Naive thymus-derived CD4-positive, alpha-beta T cell (primary cell): ENCODE measurements at regions not wholly inside any gene's neighbourhood (a gene's known extent, or its start where the extent isn't known, plus 50 kb on each side); places are given as distances from the start of the nearest gene placed in this dataset.
A peak's percentile ranks its signal among the peaks of the same experiment; 100 is the strongest.

Source experiments
- ATAC-seq: fragments of 150-1000 bp; cut with Tn5 transposase; 2 replicates; pipeline ENCODE4 v1.10.0; 2021; ENCODE audit warnings: mild to moderate bottlenecking, moderate library complexity
- CTCF ChIA-PET: fragments of 350-600 bp; sonication (Branson Sonifier 250); formaldehyde crosslinking; loops from one replicate; lab custom pipeline; 2021; ENCODE audit warnings: antibody characterized with exemption; lab: Charles Lee
- POLR2A ChIA-PET: fragments of 350-600 bp; sonication (Branson Sonifier 250); formaldehyde crosslinking; loops from one replicate; lab custom pipeline; 2021; ENCODE audit warnings: antibody characterized with exemption, inconsistent platforms; lab: Charles Lee
- DNase-seq, 9 donors: peaks; one replicate each; pipeline versions ENCODE4 v3.0.0 to v3.0.0-alpha.2; 2020 to 2022; ENCODE audit warnings: mixed read lengths in 1 of 9
- H3K27ac ChIP-seq: one replicate; pipeline ENCODE4 v1.7.0; 2013; ENCODE audit warnings: mild to moderate bottlenecking, low read depth, low read length, moderate library complexity
- H3K27me3 ChIP-seq, 2 donors: one replicate each; pipeline ENCODE4 v1.7.0; 2013; ENCODE audit warnings: low read length in 2 of 2, mild to moderate bottlenecking in 2 of 2, moderate library complexity in 2 of 2; ENCODE audit not compliant: control insufficient read depth in 2 of 2, insufficient read depth in 2 of 2
- H3K36me3 ChIP-seq, 3 experiments: 1 replicate in 2 of 3; 2 replicates in 1 of 3; pipeline ENCODE4 v1.7.0; 2013; ENCODE audit warnings: low read length in 3 of 3, mild to moderate bottlenecking in 3 of 3, moderate library complexity in 1 of 3; ENCODE audit not compliant: insufficient read depth in 3 of 3, control insufficient read depth in 2 of 3
- H3K4me1 ChIP-seq, 2 donors: one replicate each; pipeline ENCODE4 v1.7.0; 2013; ENCODE audit warnings: low read length in 2 of 2, mild to moderate bottlenecking in 2 of 2, moderate library complexity in 1 of 2; ENCODE audit not compliant: control insufficient read depth in 2 of 2, insufficient read depth in 2 of 2
- H3K4me3 ChIP-seq: 2 replicates; pipeline ENCODE4 v1.7.0; 2013; ENCODE audit warnings: mild to moderate bottlenecking, low read length
- H3K9me3 ChIP-seq, 3 experiments: 1 replicate in 2 of 3; 2 replicates in 1 of 3; pipeline ENCODE4 v1.7.0; 2013; ENCODE audit warnings: low read length in 3 of 3; ENCODE audit not compliant: control insufficient read depth in 2 of 3
- H3K27ac Mint-ChIP-seq, 9 donors: one replicate each; pipeline ENCODE4 v1.8.0; 2020 to 2022; ENCODE audit warnings: mixed read lengths in 9 of 9, mild to moderate bottlenecking in 8 of 9, moderate library complexity in 5 of 9, inconsistent platforms in 2 of 9
- H3K27me3 Mint-ChIP-seq, 5 donors: one replicate each; pipeline ENCODE4 v1.8.0; 2021 to 2022; ENCODE audit warnings: mixed read lengths in 5 of 5, mild to moderate bottlenecking in 1 of 5
- H3K36me3 Mint-ChIP-seq, 5 donors: one replicate each; pipeline ENCODE4 v1.8.0; 2020 to 2022; ENCODE audit warnings: mixed read lengths in 5 of 5, mild to moderate bottlenecking in 3 of 5, inconsistent platforms in 1 of 5
- H3K4me1 Mint-ChIP-seq, 7 donors: one replicate each; pipeline ENCODE4 v1.8.0; 2020 to 2022; ENCODE audit warnings: mixed read lengths in 7 of 7, mild to moderate bottlenecking in 3 of 7, inconsistent platforms in 1 of 7
- H3K4me3 Mint-ChIP-seq, 10 donors: one replicate each; pipeline ENCODE4 v1.8.0; 2020 to 2022; ENCODE audit warnings: mild to moderate bottlenecking in 10 of 10, mixed read lengths in 10 of 10, moderate library complexity in 6 of 10, inconsistent platforms in 2 of 10
- H3K9me3 Mint-ChIP-seq, 11 donors: one replicate each; pipeline ENCODE4 v1.8.0; 2020 to 2022; ENCODE audit warnings: mixed read lengths in 11 of 11, mild to moderate bottlenecking in 4 of 11, inconsistent platforms in 1 of 11, moderate library complexity in 1 of 11
- intact Hi-C, 2 donors: fragments of 100-400 bp; cut with micrococcal nuclease; formaldehyde crosslinking; loops; one replicate each; pipeline ENCODE4 v1.15.1; 2023

DNA sequence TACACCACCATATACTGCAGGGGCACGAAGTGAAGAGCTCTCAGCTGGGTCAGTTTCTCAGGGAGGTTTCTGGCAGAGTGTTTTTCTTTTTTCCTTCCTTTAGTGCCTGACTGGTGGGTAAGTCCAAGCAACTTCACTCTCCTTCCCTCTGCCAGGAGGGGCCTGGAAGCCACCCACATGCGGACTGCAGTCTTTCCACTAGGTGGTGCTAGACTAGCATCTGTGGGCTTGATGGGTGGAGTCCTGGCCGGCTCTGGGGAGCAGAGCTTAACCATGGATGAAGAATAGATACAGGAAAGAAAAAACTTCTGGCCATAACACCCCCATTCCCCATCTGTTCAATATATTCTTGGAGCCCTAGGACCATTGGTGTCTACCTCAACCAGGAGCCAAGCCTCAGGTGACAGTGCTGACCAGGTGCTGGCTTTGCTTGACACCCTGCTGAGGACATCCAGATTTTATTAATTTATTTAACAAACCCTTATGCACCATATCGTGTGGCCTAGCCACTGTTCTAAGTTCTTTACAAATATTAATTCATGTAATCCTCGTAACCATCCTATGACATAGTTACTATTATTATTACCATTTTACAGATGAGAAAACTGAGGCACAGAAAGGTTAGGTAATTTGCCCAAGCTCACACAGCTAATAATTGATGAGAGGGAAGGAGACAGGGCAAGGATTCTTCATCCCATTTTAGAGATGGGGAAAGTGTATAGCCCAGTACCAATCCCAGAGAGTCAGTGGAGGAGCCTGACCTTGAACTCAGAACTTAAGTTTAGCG is 126.7 kb upstream of the CSF3R start:
- Histone ChIP-seq H3K4me1 (peaks cover 0 to 29% of the 10 kb centered on the region in 2 donors), H3K27ac (no peak overlapping the region), H3K36me3 (no peaks in the 10 kb centered on the region), H3K4me3 (no peak overlapping the region), H3K9me3 (no peaks in the 10 kb centered on the region), H3K27me3 (no peaks in the 10 kb centered on the region)
- ChIA-PET CTCF (no interaction called here), POLR2A (no interaction called here)
- DNase-seq (peak in 2 of 9 donors; percentile 7), ATAC-seq (peak; percentile 66)
- Mint-ChIP-seq H3K4me3 (no peak overlapping the region), H3K4me1 (peaks cover 0 to 5% (median 0%) of the 10 kb centered on the region in 7 donors), H3K9me3 (no peaks in the 10 kb centered on the region), H3K36me3 (no peaks in the 10 kb centered on the region), H3K27ac (no peak overlapping the region), H3K27me3 (peaks cover 0 to 13% (median 5%) of the 10 kb centered on the region in 5 donors)
- intact Hi-C loops: no loop called here

DNA sequence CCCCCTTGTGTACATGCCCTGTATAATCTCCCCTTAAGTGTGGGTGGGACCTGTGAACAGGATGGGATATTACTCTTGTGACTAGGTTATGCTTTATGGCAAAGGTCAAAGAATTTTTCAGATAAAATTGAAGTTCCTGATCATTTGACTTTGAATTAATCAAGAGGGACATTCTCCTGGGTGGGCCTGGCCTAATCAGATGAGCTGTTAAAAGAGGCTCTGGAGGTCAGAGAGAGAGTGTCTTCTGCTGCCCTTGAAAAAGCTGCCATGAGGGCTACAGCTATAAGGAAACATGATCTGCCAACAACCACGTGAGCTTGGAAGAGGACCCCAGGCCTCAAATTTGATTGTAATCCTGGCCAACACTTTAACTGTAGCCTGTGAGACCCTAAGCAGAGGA is 125.6 kb upstream of the CSF3R start:
- Histone ChIP-seq H3K36me3 (no peaks in the 10 kb centered on the region), H3K4me1 (peaks cover 0 to 29% of the 10 kb centered on the region in 2 donors), H3K27me3 (no peaks in the 10 kb centered on the region), H3K4me3 (no peak overlapping the region), H3K27ac (no peak overlapping the region), H3K9me3 (no peaks in the 10 kb centered on the region)
- ChIA-PET POLR2A (no interaction called here), CTCF (no interaction called here)
- peaks cover 0 to 13% (median 5%) of the 10 kb centered on the region in 5 donors for H3K27me3 Mint-ChIP-seq
- no peak overlapping the region for H3K4me3 Mint-ChIP-seq
- H3K27ac Mint-ChIP-seq: no peak overlapping the region
- DNase-seq: no peak
- intact Hi-C loops: no loop called here
- no peaks in the 10 kb centered on the region for H3K9me3 Mint-ChIP-seq
- H3K36me3 Mint-ChIP-seq: no peaks in the 10 kb centered on the region
- no peak for ATAC-seq
- H3K4me1 Mint-ChIP-seq: peaks cover 0 to 5% (median 0%) of the 10 kb centered on the region in 7 donors

DNA sequence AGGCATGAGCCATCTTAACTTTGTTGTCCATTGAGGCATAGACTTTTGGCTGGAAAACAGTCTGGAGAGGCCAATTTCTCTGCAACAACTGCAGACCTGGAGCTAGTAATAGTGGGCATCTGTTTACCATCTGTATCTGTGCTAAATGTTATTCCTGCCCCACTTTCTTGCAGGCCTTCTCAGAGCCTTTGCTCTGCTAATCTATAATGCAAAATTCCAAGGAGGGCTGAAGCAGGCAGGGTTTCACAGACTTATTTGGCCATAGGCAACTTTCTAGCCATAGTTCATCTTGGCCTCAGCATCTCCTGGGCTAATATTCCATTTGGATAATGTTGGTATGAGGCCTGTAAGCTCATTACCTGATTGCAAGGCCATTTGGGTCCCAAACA is 124.5 kb upstream of the CSF3R start:
- no peak overlapping the region for H3K4me3 Mint-ChIP-seq
- H3K4me1 ChIP-seq: peaks cover 0 to 29% of the 10 kb centered on the region in 2 donors
- no peaks in the 10 kb centered on the region for H3K36me3 ChIP-seq
- intact Hi-C loops: no loop called here
- peaks cover 0 to 3% (median 0%) of the 10 kb centered on the region in 11 donors for H3K9me3 Mint-ChIP-seq
- no peak overlapping the region for H3K27ac ChIP-seq
- ChIA-PET POLR2A (no interaction called here), CTCF (no interaction called here)
- H3K27me3 Mint-ChIP-seq: peaks cover 0 to 21% (median 9%) of the 10 kb centered on the region in 5 donors
- no peak overlapping the region for H3K27ac Mint-ChIP-seq
- H3K36me3 Mint-ChIP-seq: no peaks in the 10 kb centered on the region
- no peak overlapping the region for H3K4me3 ChIP-seq
- no peaks in the 10 kb centered on the region for H3K27me3 ChIP-seq
- H3K4me1 Mint-ChIP-seq: peaks cover 0 to 5% (median 0%) of the 10 kb centered on the region in 7 donors
- DNase-seq: no peak
- ATAC-seq: no peak
- no peaks in the 10 kb centered on the region for H3K9me3 ChIP-seq

DNA sequence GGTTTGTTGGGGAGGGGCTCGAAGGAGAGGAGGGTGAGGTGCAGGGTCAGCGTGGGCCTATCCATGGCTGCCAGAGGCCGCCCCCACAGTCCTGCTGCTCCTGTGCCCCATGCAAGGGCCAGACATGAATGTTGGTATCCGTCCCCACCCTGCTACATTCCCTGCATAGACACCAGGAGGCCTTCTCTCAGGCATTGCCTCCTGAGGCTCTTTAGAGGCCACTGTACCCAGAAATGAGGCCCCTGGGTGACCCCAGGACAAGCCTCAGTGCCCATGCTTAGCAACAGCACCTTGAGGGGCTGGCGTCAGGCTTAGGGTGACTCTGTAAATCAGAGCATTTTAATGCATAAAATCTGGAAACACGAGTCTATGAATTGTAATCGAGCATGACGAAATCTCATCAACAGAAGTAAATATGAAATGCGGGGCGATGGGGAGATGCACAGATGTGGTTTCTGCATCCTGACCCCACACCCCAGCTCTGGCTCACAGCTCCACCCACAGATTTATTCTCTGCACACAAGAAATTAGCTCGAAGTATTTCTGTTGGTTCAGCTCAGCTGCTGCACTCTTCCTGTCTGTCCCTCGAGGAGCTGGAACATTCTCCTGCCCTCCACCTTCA is 124.0 kb upstream of the CSF3R start:
- peaks cover 0 to 21% (median 9%) of the 10 kb centered on the region in 5 donors for H3K27me3 Mint-ChIP-seq
- intact Hi-C loops: no loop called here
- Histone ChIP-seq H3K9me3 (no peaks in the 10 kb centered on the region), H3K27me3 (no peaks in the 10 kb centered on the region), H3K36me3 (no peaks in the 10 kb centered on the region), H3K27ac (no peak overlapping the region), H3K4me3 (no peak overlapping the region), H3K4me1 (peaks cover 0 to 29% of the 10 kb centered on the region in 2 donors)
- ATAC-seq (peak; percentile 42), DNase-seq (no peak)
- H3K36me3 Mint-ChIP-seq: no peaks in the 10 kb centered on the region
- POLR2A ChIA-PET: no interaction called here
- no peak overlapping the region for H3K4me3 Mint-ChIP-seq
- peaks cover 0 to 3% (median 0%) of the 10 kb centered on the region in 11 donors for H3K9me3 Mint-ChIP-seq
- H3K27ac Mint-ChIP-seq: no peak overlapping the region
- CTCF ChIA-PET: no interaction called here
- H3K4me1 Mint-ChIP-seq: peaks cover 0 to 5% (median 0%) of the 10 kb centered on the region in 7 donors

DNA sequence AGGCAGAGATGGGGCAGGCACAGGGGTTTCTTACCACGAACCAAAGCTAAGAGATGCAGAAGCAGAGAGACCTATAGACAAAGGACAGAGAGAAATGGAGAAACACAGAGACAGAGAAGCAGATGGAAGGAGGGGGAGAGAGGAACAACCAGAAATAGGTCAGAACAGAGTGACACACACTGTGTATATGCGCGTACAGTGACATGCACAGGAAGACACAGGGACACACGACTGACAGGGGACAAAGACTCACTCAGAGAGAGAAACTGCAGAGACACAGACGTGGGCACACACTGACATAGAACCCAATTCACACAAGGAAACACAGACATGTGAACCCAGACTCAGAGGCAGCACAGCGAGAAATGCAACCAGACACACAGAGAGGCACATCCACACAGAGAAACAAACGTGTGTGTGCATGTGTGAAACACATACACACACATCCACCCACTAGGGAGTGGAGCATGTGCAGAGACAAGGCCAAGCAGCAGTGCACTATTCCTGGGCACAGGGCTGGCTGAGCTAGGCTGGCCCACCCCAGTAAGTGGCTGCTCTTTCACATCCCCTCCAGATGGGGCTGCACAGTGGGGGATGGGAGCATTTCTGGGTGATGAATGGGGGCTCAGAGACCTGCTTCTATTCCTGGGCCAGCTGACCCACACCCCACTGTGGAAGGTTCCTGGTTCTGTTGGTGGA is 123.4 kb upstream of the CSF3R start:
- Histone ChIP-seq H3K27me3 (no peaks in the 10 kb centered on the region), H3K4me1 (peaks cover 0 to 29% of the 10 kb centered on the region in 2 donors), H3K9me3 (no peaks in the 10 kb centered on the region), H3K27ac (no peak overlapping the region), H3K36me3 (no peaks in the 10 kb centered on the region), H3K4me3 (no peak overlapping the region)
- no peaks in the 10 kb centered on the region for H3K36me3 Mint-ChIP-seq
- ChIA-PET CTCF (no interaction called here), POLR2A (no interaction called here)
- H3K4me1 Mint-ChIP-seq: peaks cover 0 to 5% (median 0%) of the 10 kb centered on the region in 7 donors
- intact Hi-C loops: no loop called here
- H3K4me3 Mint-ChIP-seq: no peak overlapping the region
- peaks cover 0 to 3% (median 0%) of the 10 kb centered on the region in 11 donors for H3K9me3 Mint-ChIP-seq
- peaks cover 0 to 26% (median 14%) of the 10 kb centered on the region in 5 donors for H3K27me3 Mint-ChIP-seq
- H3K27ac Mint-ChIP-seq: no peak overlapping the region
- no peak for DNase-seq
- ATAC-seq: no peak

DNA sequence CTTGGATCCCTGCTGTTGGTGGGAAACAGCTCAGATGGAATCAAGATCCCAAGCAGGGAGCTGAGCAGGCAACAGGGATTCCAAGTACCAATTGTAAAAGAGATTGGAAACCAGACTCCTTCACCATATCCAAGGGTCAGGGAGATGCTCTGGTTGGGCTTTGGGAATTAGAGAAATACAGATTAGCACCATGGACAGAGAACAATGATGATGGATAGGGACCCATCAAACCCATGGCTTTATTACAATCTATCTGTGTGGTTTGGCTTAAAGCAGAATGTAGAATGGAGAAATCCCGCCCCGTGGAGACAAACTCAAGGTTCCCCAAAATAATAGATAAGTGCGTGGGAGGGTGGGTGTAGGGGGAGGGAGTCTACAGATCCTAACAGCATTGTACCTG is 120.7 kb upstream of the CSF3R start:
- intact Hi-C loops: no loop called here
- POLR2A ChIA-PET: no interaction called here
- no peak for DNase-seq
- Mint-ChIP-seq H3K4me1 (peaks cover 0 to 5% (median 0%) of the 10 kb centered on the region in 7 donors), H3K27ac (no peak overlapping the region), H3K36me3 (no peaks in the 10 kb centered on the region), H3K9me3 (peaks cover 0 to 3% (median 0%) of the 10 kb centered on the region in 11 donors), H3K27me3 (peaks cover 0 to 21% (median 14%) of the 10 kb centered on the region in 5 donors), H3K4me3 (no peak overlapping the region)
- no peak overlapping the region for H3K27ac ChIP-seq
- CTCF ChIA-PET: no interaction called here
- peaks cover 0 to 29% of the 10 kb centered on the region in 2 donors for H3K4me1 ChIP-seq
- ATAC-seq: no peak
- no peaks in the 10 kb centered on the region for H3K9me3 ChIP-seq
- H3K4me3 ChIP-seq: no peak overlapping the region
- no peaks in the 10 kb centered on the region for H3K36me3 ChIP-seq
- H3K27me3 ChIP-seq: no peaks in the 10 kb centered on the region
